Stimulated activated effector memory CD8-positive, alpha-beta T cell treated with anti-CD3 and anti-CD28 coated beads, Interleukin-12 subunit alpha, Interleukin-12 subunit beta, amount 100 ng/mL, for 72 hours (primary cell): ENCODE measurements at regions not wholly inside any gene's neighbourhood (a gene's known extent, or its start where the extent isn't known, plus 50 kb on each side); places are given as distances from the start of the nearest gene placed in this dataset.
A peak's percentile ranks its signal among the peaks of the same experiment; 100 is the strongest.

Source experiments
- ATAC-seq: fragments of 150-1000 bp; cut with Tn5 transposase; 2 replicates; pipeline ENCODE4 v1.10.0; 2021
- DNase-seq, 2 donors: peaks; one replicate each; pipeline ENCODE4 v3.0.0; 2021 to 2022; ENCODE audit warnings: low spot score in 2 of 2
- H3K27ac Mint-ChIP-seq: one replicate; pipeline ENCODE4 v1.8.0; 2022; ENCODE audit warnings: mild to moderate bottlenecking, mixed read lengths
- H3K36me3 Mint-ChIP-seq: one replicate; pipeline ENCODE4 v1.8.0; 2022; ENCODE audit warnings: mild to moderate bottlenecking, mixed read lengths
- H3K4me1 Mint-ChIP-seq: one replicate; pipeline ENCODE4 v1.8.0; 2022; ENCODE audit warnings: mixed read lengths
- H3K4me3 Mint-ChIP-seq: one replicate; pipeline ENCODE4 v1.8.0; 2022; ENCODE audit warnings: mild to moderate bottlenecking, mixed read lengths
- H3K9me3 Mint-ChIP-seq: one replicate; pipeline ENCODE4 v1.8.0; 2022; ENCODE audit warnings: mixed read lengths

GRCh38 chr11:79579063-79579462 is 138.2 kb upstream of the TENM4 start:
- DNase-seq: no peak
- H3K36me3 Mint-ChIP-seq: no peaks in the 10 kb centered on the region
- H3K4me1 Mint-ChIP-seq: no peaks in the 10 kb centered on the region
- ATAC-seq: no peak
- no peak overlapping the region for H3K27ac Mint-ChIP-seq
- peaks cover 3% of the 10 kb centered on the region for H3K9me3 Mint-ChIP-seq
- no peak overlapping the region for H3K4me3 Mint-ChIP-seq

- H3K4me1 Mint-ChIP-seq: no peaks in the 10 kb centered on the region
- H3K36me3 Mint-ChIP-seq: no peaks in the 10 kb centered on the region
- no peak for DNase-seq
- no peak overlapping the region for H3K27ac Mint-ChIP-seq
- ATAC-seq: peak; percentile 42
- no peak overlapping the region for H3K4me3 Mint-ChIP-seq
- H3K9me3 Mint-ChIP-seq: peaks cover 6% of the 10 kb centered on the region
Observed at GRCh38 chr11:79578116-79578515, 137.3 kb upstream of the TENM4 start.

GRCh38 chr11:79575701-79576100 is 134.9 kb upstream of the TENM4 start:
- H3K9me3 Mint-ChIP-seq: peaks cover 6% of the 10 kb centered on the region
- no peak for ATAC-seq
- no peak overlapping the region for H3K4me3 Mint-ChIP-seq
- no peaks in the 10 kb centered on the region for H3K4me1 Mint-ChIP-seq
- no peaks in the 10 kb centered on the region for H3K36me3 Mint-ChIP-seq
- no peak for DNase-seq
- H3K27ac Mint-ChIP-seq: no peak overlapping the region

GRCh38 chr11:79570104-79570503 is 129.3 kb upstream of the TENM4 start:
- DNase-seq (no peak), ATAC-seq (no peak)
- Mint-ChIP-seq H3K4me3 (no peak overlapping the region), H3K27ac (no peak overlapping the region), H3K4me1 (no peaks in the 10 kb centered on the region), H3K9me3 (peaks cover 7% of the 10 kb centered on the region), H3K36me3 (no peaks in the 10 kb centered on the region)

GRCh38 chr11:79564288-79564925 is 123.6 kb upstream of the TENM4 start:
- H3K36me3 Mint-ChIP-seq: no peaks in the 10 kb centered on the region
- H3K9me3 Mint-ChIP-seq: peaks cover 6% of the 10 kb centered on the region
- H3K4me3 Mint-ChIP-seq: no peak overlapping the region
- H3K27ac Mint-ChIP-seq: no peak overlapping the region
- no peak for ATAC-seq
- no peaks in the 10 kb centered on the region for H3K4me1 Mint-ChIP-seq
- DNase-seq: no peak

- peaks cover 9% of the 10 kb centered on the region for H3K9me3 Mint-ChIP-seq
- no peak for DNase-seq
Observed at GRCh38 chr11:79561496-79561895, 120.7 kb upstream of the TENM4 start.

GRCh38 chr11:79550809-79551208 is 110.0 kb upstream of the TENM4 start:
- no peak overlapping the region for H3K4me3 Mint-ChIP-seq
- H3K9me3 Mint-ChIP-seq: peaks cover 9% of the 10 kb centered on the region
- no peak for ATAC-seq
- no peak overlapping the region for H3K27ac Mint-ChIP-seq
- no peak for DNase-seq
- no peaks in the 10 kb centered on the region for H3K36me3 Mint-ChIP-seq
- H3K4me1 Mint-ChIP-seq: no peaks in the 10 kb centered on the region

More at GRCh38 chr11:79561496-79561895, 120.7 kb upstream of the TENM4 start:
- no peaks in the 10 kb centered on the region for H3K4me1 Mint-ChIP-seq
- H3K27ac Mint-ChIP-seq: no peak overlapping the region
- no peak for ATAC-seq
- no peak overlapping the region for H3K4me3 Mint-ChIP-seq
- H3K36me3 Mint-ChIP-seq: no peaks in the 10 kb centered on the region

- Mint-ChIP-seq H3K36me3 (no peaks in the 10 kb centered on the region), H3K27ac (no peak overlapping the region), H3K4me3 (no peak overlapping the region), H3K4me1 (no peaks in the 10 kb centered on the region), H3K9me3 (peaks cover 14% of the 10 kb centered on the region)
- ATAC-seq (no peak), DNase-seq (no peak)
Observed at GRCh38 chr11:79547256-79547655, 106.4 kb upstream of the TENM4 start.

GRCh38 chr11:79546351-79546750 is 105.5 kb upstream of the TENM4 start:
- Mint-ChIP-seq H3K4me1 (no peaks in the 10 kb centered on the region), H3K27ac (no peak overlapping the region), H3K36me3 (no peaks in the 10 kb centered on the region), H3K9me3 (peaks cover 13% of the 10 kb centered on the region), H3K4me3 (no peak overlapping the region)
- no peak for ATAC-seq
- no peak for DNase-seq

GRCh38 chr11:79544361-79544760 is 103.5 kb upstream of the TENM4 start:
- DNase-seq: no peak
- H3K27ac Mint-ChIP-seq: no peak overlapping the region
- no peaks in the 10 kb centered on the region for H3K36me3 Mint-ChIP-seq
- ATAC-seq: no peak
- H3K4me1 Mint-ChIP-seq: no peaks in the 10 kb centered on the region
- H3K9me3 Mint-ChIP-seq: peaks cover 13% of the 10 kb centered on the region
- no peak overlapping the region for H3K4me3 Mint-ChIP-seq

GRCh38 chr11:79543101-79543500 is 102.3 kb upstream of the TENM4 start:
- Mint-ChIP-seq H3K27ac (no peak overlapping the region), H3K36me3 (no peaks in the 10 kb centered on the region), H3K9me3 (peaks cover 12% of the 10 kb centered on the region), H3K4me3 (no peak overlapping the region), H3K4me1 (no peaks in the 10 kb centered on the region)
- no peak for DNase-seq
- no peak for ATAC-seq

- no peak for DNase-seq
- Mint-ChIP-seq H3K36me3 (no peaks in the 10 kb centered on the region), H3K4me3 (no peak overlapping the region), H3K27ac (no peak overlapping the region), H3K9me3 (peaks cover 13% of the 10 kb centered on the region), H3K4me1 (no peaks in the 10 kb centered on the region)
- ATAC-seq: no peak
Observed at GRCh38 chr11:79541466-79541865, 100.6 kb upstream of the TENM4 start.

- Mint-ChIP-seq H3K36me3 (no peaks in the 10 kb centered on the region), H3K4me3 (no peak overlapping the region), H3K4me1 (no peaks in the 10 kb centered on the region), H3K9me3 (peaks cover 13% of the 10 kb centered on the region), H3K27ac (no peak overlapping the region)
- DNase-seq (no peak), ATAC-seq (no peak)
Observed at GRCh38 chr11:79538775-79539174, 97.9 kb upstream of the TENM4 start.

GRCh38 chr11:79536155-79536917 is 95.5 kb upstream of the TENM4 start:
- Mint-ChIP-seq H3K9me3 (peaks cover 11% of the 10 kb centered on the region), H3K36me3 (no peaks in the 10 kb centered on the region), H3K4me3 (no peak overlapping the region), H3K27ac (no peak overlapping the region), H3K4me1 (no peaks in the 10 kb centered on the region)
- ATAC-seq (no peak), DNase-seq (no peak)

GRCh38 chr11:79535606-79536005 is 94.8 kb upstream of the TENM4 start:
- ATAC-seq (no peak), DNase-seq (no peak)
- H3K27ac Mint-ChIP-seq: no peak overlapping the region
- H3K4me3 Mint-ChIP-seq: no peak overlapping the region
- peaks cover 15% of the 10 kb centered on the region for H3K9me3 Mint-ChIP-seq
- no peaks in the 10 kb centered on the region for H3K36me3 Mint-ChIP-seq
- no peaks in the 10 kb centered on the region for H3K4me1 Mint-ChIP-seq

- H3K9me3 Mint-ChIP-seq: peaks cover 16% of the 10 kb centered on the region
- no peaks in the 10 kb centered on the region for H3K36me3 Mint-ChIP-seq
- H3K4me1 Mint-ChIP-seq: no peaks in the 10 kb centered on the region
- no peak for ATAC-seq
- H3K4me3 Mint-ChIP-seq: no peak overlapping the region
- no peak for DNase-seq
- no peak overlapping the region for H3K27ac Mint-ChIP-seq
Observed at GRCh38 chr11:79525257-79525656, 84.4 kb upstream of the TENM4 start.
